ENCODE measurements at regions not wholly inside any gene's neighbourhood (a gene's known extent, or its start where the extent isn't known, plus 50 kb on each side); places are given as distances from the start of the nearest gene placed in this dataset.
"Not testable (repeated sequence)": the region's sequence is repeated elsewhere in the genome, so short reads cannot be mapped to it uniquely, and the experiment has no call there.

DNA sequence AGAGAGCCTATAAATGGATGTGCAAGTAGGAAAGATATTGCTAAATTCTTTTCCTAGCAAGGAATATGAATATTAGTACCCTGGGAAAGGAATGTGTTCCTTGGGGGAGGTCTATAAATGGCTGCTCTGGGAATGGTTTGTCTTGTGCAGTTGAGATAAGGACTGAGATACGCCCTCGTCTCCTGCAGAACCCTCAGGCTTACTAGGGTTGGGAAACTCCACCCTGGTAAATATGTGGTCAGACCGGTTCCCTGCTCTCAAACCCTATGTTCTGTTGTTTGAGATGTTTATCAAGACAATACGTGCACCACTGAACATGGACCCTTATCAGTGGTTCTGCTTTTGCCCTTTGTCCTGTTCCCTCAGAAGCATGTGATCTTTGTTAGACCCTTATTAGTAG, 1698.9 kb downstream of the GRIK2 start:
- not testable (repeated sequence) for TF ChIP-seq POLR2AphosphoS5, EP300 (IDR thresholded peaks at IDR 0.05)
